ENCODE measurements at regions not wholly inside any gene's neighbourhood (a gene's known extent, or its start where the extent isn't known, plus 50 kb on each side); places are given as distances from the start of the nearest gene placed in this dataset.

GRCh38 chr5:105414067-105414466 is 1851.5 kb upstream of the NUDT12 start:
- Histone ChIP-seq H4K5ac (ENCODE audit: low read depth, low read length) (no peak overlapping the region), H3K36me3 (ENCODE audit: control insufficient read depth, insufficient read depth, low read length) (no peaks in the 10 kb centered on the region), H3K27ac (ENCODE audit: insufficient read depth, low read length) (no peak overlapping the region), H3K9me1 (ENCODE audit: insufficient read depth, low read length) (no peaks in the 10 kb centered on the region), H3K9me3 (ENCODE audit: control insufficient read depth, insufficient read depth, low read length) (peaks cover 3% of the 10 kb centered on the region), H4K91ac (ENCODE audit: insufficient read depth, low read depth, low read length) (no peak overlapping the region), H2AFZ (replicated peaks; ENCODE audit: low read length, poor library complexity) (no peak overlapping the region), H3K4me3 (ENCODE audit: insufficient read depth, low read depth, low read length) (no peak overlapping the region), H3K9ac (ENCODE audit: low read depth, low read length) (no peak overlapping the region), H2BK15ac (ENCODE audit: low read depth, low read length) (no peak overlapping the region), H2AK5ac (ENCODE audit: low read depth, low read length) (no peak overlapping the region), H4K20me1 (ENCODE audit: insufficient read depth, low read length) (no peaks in the 10 kb centered on the region), H3K4ac (ENCODE audit: low read depth, low read length) (no peak overlapping the region), H3K56ac (ENCODE audit: extremely low read depth, insufficient read depth, low read length) (no peak overlapping the region), H3K27me3 (ENCODE audit: control insufficient read depth, insufficient read depth, low read length) (no peaks in the 10 kb centered on the region), H3K4me1 (ENCODE audit: control insufficient read depth, insufficient read depth, low read length) (no peaks in the 10 kb centered on the region), H2AK9ac (replicated peaks; ENCODE audit: low read depth, low read length, poor library complexity) (no peak overlapping the region), H2BK20ac (ENCODE audit: low read depth, low read length) (no peak overlapping the region), H3K14ac (replicated peaks; ENCODE audit: low read depth, low read length) (no peak overlapping the region), H4K8ac (ENCODE audit: low read depth in 2 of 2, low read length in 2 of 2) (no peak overlapping the region), H3K79me1 (ENCODE audit: low read depth in 1 of 2, low read length in 2 of 2) (no peaks in the 10 kb centered on the region), H2BK120ac (ENCODE audit: low read depth, low read length) (no peak overlapping the region), H3K4me2 (ENCODE audit: low read depth, low read length) (no peak overlapping the region), H3K18ac (ENCODE audit: low read depth, low read length) (no peak overlapping the region), H2BK5ac (ENCODE audit: low read depth, low read length, poor library complexity, severe bottlenecking) (no peak overlapping the region), H3K23ac (ENCODE audit: low read depth, low read length) (no peak overlapping the region)
- dilution Hi-C loops (cut with HindIII; ENCODE audit: low sequenced_read_pairs, unreplicated experiment) = no loop called here
- in situ Hi-C loops (cut with MboI; ENCODE audit: low sequenced_read_pairs) = no loop called here
- no TSS peak for BruUV-seq (replicated peaks)
- ChIA-PET CTCF (no interaction called here), POLR2A (ENCODE audit: unreplicated experiment) (no interaction called here)
- DNase-seq (no peak), ATAC-seq (ENCODE audit: low read depth) (no peak)
- intact Hi-C loops (cut with micrococcal nuclease) = no loop called here
- no CpG with 5 or more reads among the region's 3 CpGs for WGBS, 2 experiments (ENCODE audit: extremely low coverage in 2 of 2, insufficient read length in 1 of 2)
- TF ChIP-seq SMC3 (IDR thresholded peaks at IDR 0.05; ENCODE audit: low read depth, low read length) = no peak
- no peak for TF ChIP-seq MXI1 (IDR thresholded peaks at IDR 0.05; ENCODE audit: borderline replicate concordance, low read depth, low read length)
- no peak for TF ChIP-seq POLR2A (IDR thresholded peaks at IDR 0.05; ENCODE audit: low read depth, low read length)
- TF ChIP-seq FOS (IDR thresholded peaks at IDR 0.05; ENCODE audit: low read depth, low read length) = no peak
- TF ChIP-seq ELK1 (IDR thresholded peaks at IDR 0.05; ENCODE audit: borderline replicate concordance, low read depth, low read length) = no peak
- no peak for TF ChIP-seq BHLHE40 (IDR thresholded peaks at IDR 0.05; ENCODE audit: low read depth, low read length)
- TF ChIP-seq RFX5 (IDR thresholded peaks at IDR 0.05; ENCODE audit: low read depth, low read length) = no peak
- no peak for TF ChIP-seq RAD21 (IDR thresholded peaks at IDR 0.05; ENCODE audit: low read length)

All from IMR-90 (cell line).